ENCODE measurements at regions not wholly inside any gene's neighbourhood (a gene's known extent, or its start where the extent isn't known, plus 50 kb on each side); places are given as distances from the start of the nearest gene placed in this dataset.

DNA sequence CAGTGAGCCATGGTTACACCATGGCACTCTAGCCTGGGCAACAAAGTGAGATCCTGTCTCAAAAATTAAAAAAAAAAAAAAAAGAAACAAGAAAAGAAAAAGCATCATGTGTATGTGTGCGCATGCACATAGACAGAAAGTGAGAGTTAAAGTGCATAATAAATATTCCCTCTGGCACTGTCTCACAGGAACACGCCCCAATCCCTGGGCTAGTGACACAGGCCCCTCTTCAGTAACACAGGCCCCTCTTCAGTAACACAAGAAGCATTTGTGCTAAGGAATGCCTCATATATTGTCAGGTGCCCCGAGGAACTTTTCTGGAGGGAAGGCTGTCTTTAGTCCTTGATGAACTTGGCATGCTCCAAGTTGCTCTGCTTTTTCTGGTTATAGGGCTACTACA is 57.5 kb downstream of the RPL27A start:
- no peak for TF ChIP-seq GATA2 (IDR thresholded peaks at IDR 0.05; ENCODE audit: low read depth, low read length)
- no peak for TF ChIP-seq GATA3 (IDR thresholded peaks at IDR 0.05; ENCODE audit: low read depth, low read length)

DNA sequence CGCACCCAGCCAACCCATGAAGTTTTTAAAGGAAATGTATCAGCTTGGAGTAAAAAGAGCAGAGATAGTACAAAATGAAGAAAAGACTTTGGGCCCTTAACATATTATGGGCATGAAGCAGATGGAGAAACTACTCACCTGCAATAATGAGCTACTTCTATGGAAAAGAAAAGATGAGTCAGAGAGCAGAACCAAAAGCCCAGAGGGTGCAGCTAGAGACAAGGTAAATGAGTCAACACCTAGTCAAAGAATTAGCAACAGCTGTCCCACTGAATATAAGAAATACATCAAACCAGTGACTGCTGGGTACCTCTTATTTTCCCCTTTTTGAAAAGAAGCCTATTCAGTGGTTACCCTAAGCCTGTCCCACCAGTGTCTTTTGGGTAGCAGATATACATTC is 61.8 kb downstream of the RPL27A start:
- TF ChIP-seq GATA2 (IDR thresholded peaks at IDR 0.05; ENCODE audit: low read depth, low read length) (no peak), GATA3 (IDR thresholded peaks at IDR 0.05; ENCODE audit: low read depth, low read length) (no peak)

DNA sequence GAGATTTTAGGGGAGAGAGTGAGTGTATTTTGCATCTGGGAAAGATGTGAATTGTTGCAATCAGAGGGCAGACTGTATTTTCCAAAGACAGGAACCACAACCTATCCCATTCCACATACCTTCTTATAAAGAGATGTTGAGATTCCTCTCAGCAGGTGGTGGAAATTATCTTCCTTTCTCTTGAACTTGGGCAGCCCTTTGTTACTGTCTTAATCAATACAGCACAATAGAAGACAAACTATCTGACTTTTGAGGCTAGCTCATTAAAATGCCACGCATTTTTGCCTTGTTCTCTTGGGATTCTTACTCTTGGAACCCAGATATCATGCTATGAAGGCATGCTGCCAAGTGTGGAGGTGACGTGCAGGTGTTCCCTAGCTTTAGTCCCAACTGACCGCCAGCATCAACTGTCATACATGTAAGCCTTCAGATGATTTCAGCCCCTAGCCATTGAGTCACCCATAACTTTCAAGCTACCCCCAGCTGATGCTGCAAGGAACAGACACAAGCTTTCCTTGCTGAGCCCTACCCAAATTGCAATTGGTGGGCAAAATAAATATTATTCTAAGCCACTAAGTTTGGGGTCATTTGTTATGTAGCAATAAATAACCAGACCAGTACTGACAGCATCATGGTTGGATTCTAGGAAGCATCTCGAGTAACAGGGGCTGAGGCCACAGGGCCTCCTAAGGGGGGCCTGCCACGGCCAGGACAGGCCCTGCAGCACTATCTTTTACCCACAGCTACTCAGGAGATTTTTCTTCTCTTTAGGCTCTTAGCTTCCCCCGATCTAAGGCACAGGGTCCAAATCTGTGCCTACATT is 63.0 kb downstream of the RPL27A start:
- TF ChIP-seq GATA2 (IDR thresholded peaks at IDR 0.05; ENCODE audit: low read depth, low read length) (no peak), GATA3 (IDR thresholded peaks at IDR 0.05; ENCODE audit: low read depth, low read length) (no peak)

DNA sequence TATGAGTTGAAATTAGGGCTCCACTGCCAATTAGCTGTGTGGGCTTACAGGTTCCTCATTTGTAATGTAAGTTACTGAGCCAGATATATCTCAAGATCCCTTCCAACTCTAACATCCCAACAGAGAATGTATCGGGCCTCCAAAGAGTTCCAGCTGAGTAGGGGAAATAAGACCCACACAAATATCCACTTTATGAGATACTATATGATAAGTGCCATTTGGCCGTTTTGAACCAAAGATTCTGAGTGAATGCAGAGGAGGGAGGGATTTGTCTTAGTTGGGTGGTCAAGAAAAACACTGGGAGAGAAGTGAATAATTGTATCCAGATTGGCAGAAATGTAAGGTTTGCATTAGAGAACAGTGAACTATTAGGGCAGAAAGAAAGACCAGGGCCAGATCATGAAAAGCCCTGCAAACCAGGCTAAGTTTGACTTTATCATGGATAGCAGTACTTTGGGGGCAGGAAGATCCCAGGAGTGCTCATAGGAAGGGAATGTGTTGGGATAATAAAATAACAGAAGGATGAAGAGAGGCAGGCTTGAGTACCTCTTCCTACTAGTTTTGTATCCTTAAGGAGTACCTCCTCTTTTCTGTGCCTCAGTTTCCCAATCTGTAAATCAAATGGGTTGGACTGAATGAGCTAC is 63.9 kb downstream of the RPL27A start:
- no peak for TF ChIP-seq GATA2 (IDR thresholded peaks at IDR 0.05; ENCODE audit: low read depth, low read length)
- no peak for TF ChIP-seq GATA3 (IDR thresholded peaks at IDR 0.05; ENCODE audit: low read depth, low read length)

DNA sequence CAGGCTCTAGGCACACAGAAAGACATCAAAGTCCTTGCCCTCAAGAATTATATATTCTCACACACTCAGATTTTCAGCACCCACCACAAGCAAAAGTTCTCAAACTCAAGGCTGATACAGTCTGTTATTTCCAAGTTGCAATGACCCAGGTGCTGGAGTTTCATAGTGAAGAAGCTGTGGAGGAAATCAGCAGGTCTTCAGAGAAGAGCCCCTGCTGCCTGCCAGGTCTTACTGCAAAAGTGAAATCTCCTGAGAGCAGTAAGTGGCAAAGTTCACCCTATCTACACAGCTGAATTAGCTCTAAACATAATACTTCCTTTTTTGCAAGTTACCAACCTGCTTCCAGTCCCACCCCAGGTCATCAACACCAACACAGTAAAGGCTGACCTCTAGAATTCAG is 64.6 kb downstream of the RPL27A start:
- TF ChIP-seq GATA3 (IDR thresholded peaks at IDR 0.05; ENCODE audit: low read depth, low read length) (no peak), GATA2 (IDR thresholded peaks at IDR 0.05; ENCODE audit: low read depth, low read length) (no peak)

DNA sequence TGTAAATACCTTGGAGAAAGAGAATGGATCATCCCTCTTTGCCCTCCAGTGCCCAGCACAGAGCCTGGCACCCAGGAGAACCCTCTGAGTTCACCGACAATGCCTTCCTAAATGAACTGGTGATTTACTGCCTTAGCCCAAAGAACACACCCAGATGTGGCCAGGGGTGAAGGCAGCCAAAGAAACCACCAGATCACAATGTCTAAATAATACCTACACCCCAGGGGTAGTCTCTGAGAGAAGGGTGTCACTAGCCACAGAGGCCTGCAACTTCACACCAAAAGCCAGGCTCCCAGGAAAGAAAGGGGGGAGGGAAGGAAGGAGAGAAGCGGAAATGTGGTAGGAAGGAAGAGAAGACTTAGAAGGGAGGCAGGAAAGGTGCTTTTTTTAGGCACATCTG is 65.7 kb downstream of the RPL27A start:
- TF ChIP-seq GATA2 (IDR thresholded peaks at IDR 0.05; ENCODE audit: low read depth, low read length): no peak
- no peak for TF ChIP-seq GATA3 (IDR thresholded peaks at IDR 0.05; ENCODE audit: low read depth, low read length)

DNA sequence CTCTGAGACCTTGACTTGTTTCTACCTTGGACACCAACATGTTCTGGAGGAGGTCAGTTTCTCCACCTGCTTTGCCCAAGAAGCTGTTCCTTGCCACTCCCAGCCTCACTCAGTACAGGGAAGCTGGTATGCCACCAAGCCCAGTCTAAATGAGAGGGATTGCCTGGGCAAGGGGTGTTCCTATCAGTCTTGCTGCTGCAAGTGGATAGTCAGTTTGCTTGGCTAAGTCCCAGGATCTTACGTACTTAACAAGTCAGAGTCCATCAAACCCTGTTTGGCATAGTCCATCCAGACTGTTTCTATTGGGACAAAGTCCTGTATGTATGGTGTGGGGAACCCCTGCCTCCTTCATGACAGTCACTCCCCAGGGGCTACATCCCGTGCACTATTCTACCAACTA is 66.6 kb downstream of the RPL27A start:
- TF ChIP-seq GATA3 (IDR thresholded peaks at IDR 0.05; ENCODE audit: low read depth, low read length) (no peak), GATA2 (IDR thresholded peaks at IDR 0.05; ENCODE audit: low read depth, low read length) (no peak)

DNA sequence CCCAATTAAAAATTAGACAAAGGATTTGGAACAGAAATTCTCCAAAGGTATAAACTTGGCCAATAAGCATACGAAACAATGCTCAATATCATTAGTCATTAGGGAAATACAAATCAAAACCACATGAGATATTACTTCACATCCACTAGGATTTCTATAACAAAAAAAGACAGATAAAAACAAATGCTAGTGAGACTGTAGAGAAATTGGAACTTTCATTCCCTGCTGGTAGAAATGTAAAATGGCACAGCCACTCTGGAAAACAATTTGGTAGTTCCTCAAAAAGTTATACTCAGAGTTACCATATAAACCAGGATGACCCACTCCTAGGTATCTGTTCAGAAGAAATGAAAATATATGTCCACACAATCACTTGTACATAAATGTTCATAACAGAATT is 71.6 kb downstream of the RPL27A start:
- no peak for TF ChIP-seq GATA2 (IDR thresholded peaks at IDR 0.05; ENCODE audit: low read depth, low read length)
- no peak for TF ChIP-seq GATA3 (IDR thresholded peaks at IDR 0.05; ENCODE audit: low read depth, low read length)

DNA sequence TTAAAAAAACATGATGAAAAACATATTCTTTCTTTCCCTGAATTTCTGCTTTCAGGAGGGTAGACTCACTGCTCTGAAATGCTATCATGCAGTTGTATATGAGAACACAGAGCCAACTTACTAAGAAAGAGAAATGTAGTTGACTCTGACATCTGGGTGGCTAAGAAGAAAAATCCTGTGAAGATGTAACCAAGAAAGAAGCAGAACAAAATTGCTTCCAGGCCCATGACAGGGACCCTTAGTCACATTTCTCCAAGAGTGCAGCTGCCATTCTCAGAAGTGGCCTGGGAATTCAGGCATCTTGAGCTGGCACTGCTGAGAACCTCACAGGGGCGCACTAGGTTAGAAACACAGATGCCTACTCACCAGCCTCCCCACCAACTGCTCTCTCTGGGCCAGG is 73.6 kb downstream of the RPL27A start:
- no peak for TF ChIP-seq GATA3 (IDR thresholded peaks at IDR 0.05; ENCODE audit: low read depth, low read length)
- no peak for TF ChIP-seq GATA2 (IDR thresholded peaks at IDR 0.05; ENCODE audit: low read depth, low read length)

DNA sequence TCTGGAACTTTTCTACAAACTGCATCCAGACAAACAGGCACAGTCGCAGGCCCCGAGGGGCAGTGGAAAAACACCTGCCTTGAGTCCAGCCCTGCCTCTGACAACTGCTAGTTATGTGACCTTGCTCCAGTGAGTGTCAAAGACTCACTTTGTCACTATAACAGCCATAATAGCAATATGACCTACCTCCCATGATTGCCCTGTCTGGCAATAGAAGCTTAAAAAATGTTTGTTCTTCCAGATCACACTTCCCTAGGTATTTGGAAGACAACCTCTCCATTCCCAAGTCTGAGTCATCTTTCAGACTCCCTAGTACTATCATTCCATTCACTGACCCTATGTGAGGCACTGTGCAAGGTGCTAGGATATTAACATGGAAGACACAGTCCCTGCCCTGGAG is 74.5 kb downstream of the RPL27A start:
- TF ChIP-seq GATA2 (IDR thresholded peaks at IDR 0.05; ENCODE audit: low read depth, low read length) (no peak), GATA3 (IDR thresholded peaks at IDR 0.05; ENCODE audit: low read depth, low read length) (no peak)

DNA sequence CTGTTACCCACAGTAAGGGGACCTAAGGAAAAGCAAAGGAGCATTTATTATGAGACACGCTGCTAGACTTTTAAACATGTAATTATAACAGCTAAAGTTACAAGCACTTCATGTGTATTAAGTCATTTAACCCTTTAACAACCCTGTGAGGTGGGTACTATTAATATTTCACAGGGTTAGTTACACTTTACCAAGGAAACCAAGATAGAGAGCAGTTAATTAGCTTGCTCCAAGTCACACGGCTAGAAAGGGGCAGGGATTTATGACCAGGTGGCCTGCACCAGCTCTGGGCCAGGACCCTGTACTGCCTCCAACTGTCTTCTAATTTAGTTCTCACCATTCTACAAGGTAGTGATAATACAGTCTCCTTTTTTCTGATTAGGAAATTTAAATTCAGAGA is 74.9 kb downstream of the RPL27A start:
- TF ChIP-seq GATA3 (IDR thresholded peaks at IDR 0.05; ENCODE audit: low read depth, low read length) (no peak), GATA2 (IDR thresholded peaks at IDR 0.05; ENCODE audit: low read depth, low read length) (no peak)

DNA sequence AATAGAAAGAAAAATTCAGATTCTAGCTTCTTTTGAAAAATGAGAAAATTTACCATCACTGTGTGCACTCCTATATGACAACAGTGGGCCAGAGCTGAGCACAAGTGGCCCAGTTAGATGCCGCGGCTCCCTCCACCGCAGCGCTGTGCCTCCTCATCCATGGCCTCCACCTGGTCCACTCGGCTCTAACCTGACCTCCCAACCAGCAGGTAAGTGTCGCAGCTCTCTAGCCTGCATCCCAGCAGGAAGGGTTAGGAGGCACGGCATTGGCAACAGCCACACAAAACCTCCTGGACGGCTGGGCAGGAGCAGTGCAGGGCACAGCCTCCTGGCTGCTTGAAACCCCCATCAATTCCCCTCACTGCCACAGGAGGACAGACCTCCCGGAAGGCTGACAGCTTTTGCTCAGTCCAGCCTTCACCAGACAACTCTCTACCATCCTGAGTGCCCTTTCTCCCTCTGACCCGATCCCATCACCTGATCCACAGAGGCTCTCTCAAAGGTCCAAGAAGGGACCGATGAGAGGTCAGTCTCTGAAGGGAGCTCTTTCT is 76.1 kb downstream of the RPL27A start:
- no peak for TF ChIP-seq GATA2 (IDR thresholded peaks at IDR 0.05; ENCODE audit: low read depth, low read length)
- TF ChIP-seq GATA3 (IDR thresholded peaks at IDR 0.05; ENCODE audit: low read depth, low read length): no peak

DNA sequence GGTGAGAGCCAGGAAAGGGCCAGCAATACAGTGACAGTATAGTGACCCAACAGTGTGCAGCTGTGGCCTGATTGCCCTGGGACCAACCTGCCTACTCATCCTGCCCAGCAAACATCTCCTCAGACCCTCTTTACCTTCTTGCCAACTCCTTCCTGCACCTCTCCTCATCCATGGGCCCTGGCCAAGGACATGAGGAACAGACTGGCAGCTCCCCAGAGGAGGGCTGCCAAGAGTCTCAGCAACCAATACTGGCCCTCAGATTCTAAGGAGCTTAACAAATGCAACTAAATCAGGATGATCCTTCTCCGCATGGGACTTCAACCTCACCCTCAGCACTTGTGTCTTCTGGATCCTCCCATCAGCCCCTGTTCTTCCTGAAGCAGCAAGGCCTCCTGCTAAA is 77.0 kb downstream of the RPL27A start:
- TF ChIP-seq GATA2 (IDR thresholded peaks at IDR 0.05; ENCODE audit: low read depth, low read length) (no peak), GATA3 (IDR thresholded peaks at IDR 0.05; ENCODE audit: low read depth, low read length) (no peak)

DNA sequence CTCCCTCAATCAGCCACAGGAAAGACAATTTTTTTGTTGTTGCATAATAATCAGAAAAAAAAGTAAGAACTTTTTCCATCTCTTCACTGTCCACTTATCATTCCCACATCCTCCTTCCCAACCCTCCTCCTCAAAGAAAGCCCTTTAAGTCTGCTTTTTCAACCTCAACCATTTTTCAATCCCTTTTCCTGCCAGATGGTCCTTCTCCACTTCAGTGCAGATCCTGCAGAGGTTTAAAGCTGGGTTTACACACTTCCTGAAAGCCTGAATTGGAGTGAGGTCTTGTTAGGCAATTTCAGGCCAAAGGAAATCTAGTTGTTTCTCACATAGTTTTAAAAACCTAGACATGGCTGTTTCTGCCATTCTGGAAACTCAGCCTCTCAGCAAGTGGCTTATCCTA is 78.3 kb downstream of the RPL27A start:
- no peak for TF ChIP-seq GATA2 (IDR thresholded peaks at IDR 0.05; ENCODE audit: low read depth, low read length)
- TF ChIP-seq GATA3 (IDR thresholded peaks at IDR 0.05; ENCODE audit: low read depth, low read length): no peak

Measured in SH-SY5Y (cell line).